A549 (cell line): ENCODE measurements at regions not wholly inside any gene's neighbourhood (a gene's known extent, or its start where the extent isn't known, plus 50 kb on each side); places are given as distances from the start of the nearest gene placed in this dataset.

Experiments used
- ATAC-seq, 2 experiments: fragments of 200-7000 bp in 1 of 2; fragments of >200 bp in 1 of 2; cut with Nextera tagmentation in 1 of 2; cut with Tn5 transposase in 1 of 2; 3 replicates each; pipeline versions ENCODE4 v1.8.0 to v1.9.1; 2018 to 2020; ENCODE audit warnings: mild to moderate bottlenecking in 1 of 2, moderate library complexity in 1 of 2
- CTCF ChIA-PET: fragments of 300-600 bp; sonication (Branson Sonifier 250); formaldehyde crosslinking; extraction: SDS; loops from one replicate; lab custom pipeline; 2021; ENCODE audit warnings: antibody characterized with exemption, inconsistent platforms; lab: Yijun Ruan, JAX
- POLR2A ChIA-PET: fragments of 350-600 bp; formaldehyde crosslinking; extraction: SDS; loops from one replicate; lab custom pipeline; 2021; ENCODE audit warnings: antibody characterized with exemption, inconsistent platforms; lab: Yijun Ruan, JAX
- DNase-seq, 2 experiments: peaks; one replicate each; pipeline versions ENCODE4 v3.0.0 to v3.0.0-alpha.2; 2011 to 2016; ENCODE audit warnings: low read depth in 1 of 2, low spot score in 1 of 2
- FAIRE-seq: peaks from 2 replicates; lab custom pipeline; 2011; peaks lifted over from hg19 to GRCh38; lab: Jason Lieb, UNC
- H3K27ac ChIP-seq, 2 experiments: fragments of >200 bp; sonication (Bioruptor Twin); formaldehyde crosslinking; 3 replicates each; pipeline ENCODE4 v1.5.1; 2016 to 2017
- H3K4me1 ChIP-seq: fragments of >200 bp; sonication (Bioruptor Twin); formaldehyde crosslinking; 3 replicates; pipeline ENCODE4 v1.6.1; 2016
- H3K4me2 ChIP-seq: fragments of >200 bp; sonication (Bioruptor Twin); formaldehyde crosslinking; 3 replicates; pipeline ENCODE4 v1.6.1; 2016
- H3K4me3 ChIP-seq: fragments of >200 bp; sonication (Bioruptor Twin); formaldehyde crosslinking; 3 replicates; pipeline ENCODE4 v1.5.1; 2016
- H3K9me3 ChIP-seq: fragments of >200 bp; sonication (Bioruptor Twin); formaldehyde crosslinking; 3 replicates; pipeline ENCODE4 v1.6.1; 2016
- CHD2 ChIP-seq: fragments of 150-350 bp; IDR thresholded peaks from 2 replicates; pipeline ENCODE4 v1.6.1; 2014; ENCODE audit warnings: low read length; ENCODE audit not compliant: partially characterized antibody
- EHMT2 ChIP-seq: fragments of 200-600 bp; sonication (generic); IDR thresholded peaks from 2 replicates; pipeline ENCODE4 v1.6.1; 2016; ENCODE audit warnings: antibody characterized with exemption, low read depth, mild to moderate bottlenecking, moderate library complexity
- FOXS1 ChIP-seq: fragments of 250-450 bp; sonication (Bioruptor Pico); IDR thresholded peaks from 2 replicates; pipeline ENCODE4 v1.5.0; 2020; ENCODE audit warnings: mild to moderate bottlenecking, moderate library complexity
- HDAC2 ChIP-seq: fragments of 200-600 bp; sonication (generic); IDR thresholded peaks from 2 replicates; pipeline ENCODE4 v1.6.1; 2016
- HOXA7 ChIP-seq: fragments of 250-450 bp; sonication (Bioruptor Pico); IDR thresholded peaks from 2 replicates; pipeline ENCODE4 v1.5.0; 2020; ENCODE audit warnings: mild to moderate bottlenecking, moderate library complexity
- JUNB ChIP-seq: fragments of >200 bp; sonication (Bioruptor Twin); formaldehyde crosslinking; IDR thresholded peaks from 2 replicates; pipeline ENCODE4 v1.6.1; 2016
- KDM1A ChIP-seq: fragments of 200-600 bp; sonication (generic); IDR thresholded peaks from 2 replicates; pipeline ENCODE4 v1.6.1; 2016; ENCODE audit warnings: low read depth, mild to moderate bottlenecking
- KDM5A ChIP-seq: fragments of 200-600 bp; sonication (generic); IDR thresholded peaks from 2 replicates; pipeline ENCODE4 v1.6.1; 2016; ENCODE audit warnings: antibody characterized with exemption, mild to moderate bottlenecking
- MAFK ChIP-seq: fragments of 450-650 bp; IDR thresholded peaks from 2 replicates; pipeline ENCODE4 v1.6.1; 2014; ENCODE audit not compliant: partially characterized antibody
- NR3C1 ChIP-seq: fragments of >200 bp; sonication (Bioruptor Twin); formaldehyde crosslinking; IDR thresholded peaks from 3 replicates; pipeline ENCODE4 v1.6.1; 2017
- SMC3 ChIP-seq: fragments of >200 bp; sonication (Bioruptor Twin); formaldehyde crosslinking; IDR thresholded peaks from 3 replicates; pipeline ENCODE4 v1.6.1; 2018; ENCODE audit warnings: inconsistent platforms
- TP53 ChIP-seq: fragments of 250-450 bp; sonication (Bioruptor Pico); IDR thresholded peaks from 2 replicates; pipeline ENCODE4 v1.5.0; 2021; ENCODE audit warnings: mild to moderate bottlenecking, moderate library complexity
- WGBS: methylation state at CpG from one replicate; pipeline ENCODE4 v1.1.6; 2017; ENCODE audit errors: missing lambda C conversion rate; 5-methylcytosine and 5-hydroxymethylcytosine counted together
- TF ChIP-seq, protein P1 (sequence below): fragments of >200 bp; sonication (Bioruptor Twin); formaldehyde crosslinking; IDR thresholded peaks from 2 replicates; pipeline ENCODE4 v1.6.1; 2016
- TF ChIP-seq, protein P2 (sequence below): fragments of >200 bp; sonication (Bioruptor Twin); formaldehyde crosslinking; IDR thresholded peaks from 3 replicates; pipeline ENCODE4 v1.5.1; 2016
- TF ChIP-seq, protein P3 (sequence below): fragments of 450-650 bp; IDR thresholded peaks from 2 replicates; pipeline ENCODE4 v1.6.1; 2014; ENCODE audit warnings: antibody characterized with exemption
- TF ChIP-seq, protein P4 (sequence below): fragments of >200 bp; sonication (Bioruptor Twin); formaldehyde crosslinking; IDR thresholded peaks from 3 replicates; pipeline ENCODE4 v1.6.1; 2016
- TF ChIP-seq, protein P5 (sequence below): fragments of 250-450 bp; sonication (Bioruptor Pico); IDR thresholded peaks from 2 replicates; pipeline ENCODE4 v1.5.0; 2020; ENCODE audit warnings: low read depth, mild to moderate bottlenecking, moderate library complexity
- TF ChIP-seq, protein P6 (sequence below): fragments of 150-350 bp; IDR thresholded peaks from 2 replicates; pipeline ENCODE4 v1.6.1; 2014; ENCODE audit warnings: low read depth, mild to moderate bottlenecking, low read length
- TF ChIP-seq, protein P7 (sequence below): IDR thresholded peaks from 2 replicates; pipeline ENCODE4 v1.6.1; 2012

DNA sequence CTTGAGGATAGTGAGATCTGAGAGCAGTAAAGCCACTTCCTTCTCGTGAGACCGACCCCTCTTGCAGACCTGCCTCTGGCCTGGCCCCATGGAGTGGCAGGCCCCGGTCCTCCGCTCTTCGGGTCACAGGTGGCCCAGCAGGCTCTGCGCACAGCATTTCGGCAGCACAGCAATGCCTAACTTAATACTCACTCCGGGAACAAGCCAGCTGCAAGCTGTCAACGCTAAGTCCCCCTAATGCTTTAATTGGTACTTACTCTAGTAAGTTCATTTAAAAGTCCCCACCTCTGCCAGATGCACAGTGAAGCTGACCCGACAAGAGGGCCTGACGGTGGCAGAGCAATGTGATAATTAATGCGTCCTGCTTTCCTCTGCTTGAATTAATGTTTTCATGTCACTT, 349.3 kb upstream of the B3GAT1 start:
- ChIA-PET CTCF (no interaction called here), POLR2A (no interaction called here)
- Histone ChIP-seq H3K27ac (no peak overlapping the region), H3K9me3 (no peaks in the 10 kb centered on the region), H3K4me3 (no peak overlapping the region), H3K4me1 (no peaks in the 10 kb centered on the region), H3K4me2 (no peak overlapping the region)
- 38% methylated on average over 6 of the region's 12 CpGs for WGBS
- TF ChIP-seq HDAC2 = no peak
- FAIRE-seq = no peak
- ATAC-seq = no peak
- no peak for DNase-seq

DNA sequence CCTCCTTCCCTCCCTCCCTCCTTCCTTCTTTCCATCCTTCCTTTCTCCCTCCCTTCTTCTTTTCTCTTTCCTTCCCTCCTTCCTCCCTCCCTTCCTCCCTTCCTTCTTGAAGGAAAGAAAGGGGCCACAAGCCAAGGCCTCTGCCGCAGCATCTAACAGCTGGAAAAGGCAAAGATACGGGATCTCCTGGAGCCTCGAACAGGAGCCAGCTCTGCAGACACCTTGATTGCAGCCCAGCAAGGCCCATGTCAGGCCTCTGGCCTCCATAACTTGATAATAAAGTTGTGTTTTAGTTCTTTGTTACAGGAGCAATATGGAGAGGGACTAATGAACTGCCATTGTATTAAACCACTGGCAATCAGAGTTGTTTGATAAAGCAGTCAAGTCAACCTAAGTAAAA, 348.9 kb upstream of the B3GAT1 start:
- Histone ChIP-seq H3K4me2 (no peak overlapping the region), H3K4me1 (no peaks in the 10 kb centered on the region), H3K27ac (no peak overlapping the region), H3K4me3 (no peak overlapping the region), H3K9me3 (no peaks in the 10 kb centered on the region)
- FAIRE-seq (no peak), DNase-seq (no peak), ATAC-seq (no peak)
- ChIA-PET CTCF (no interaction called here), POLR2A (no interaction called here)
- 63% methylated on average over 1 of the region's 3 CpGs for WGBS
- TF ChIP-seq, protein P1, sequence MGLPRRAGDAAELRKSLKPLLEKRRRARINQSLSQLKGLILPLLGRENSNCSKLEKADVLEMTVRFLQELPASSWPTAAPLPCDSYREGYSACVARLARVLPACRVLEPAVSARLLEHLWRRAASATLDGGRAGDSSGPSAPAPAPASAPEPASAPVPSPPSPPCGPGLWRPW = no peak
- TF ChIP-seq, protein P2, sequence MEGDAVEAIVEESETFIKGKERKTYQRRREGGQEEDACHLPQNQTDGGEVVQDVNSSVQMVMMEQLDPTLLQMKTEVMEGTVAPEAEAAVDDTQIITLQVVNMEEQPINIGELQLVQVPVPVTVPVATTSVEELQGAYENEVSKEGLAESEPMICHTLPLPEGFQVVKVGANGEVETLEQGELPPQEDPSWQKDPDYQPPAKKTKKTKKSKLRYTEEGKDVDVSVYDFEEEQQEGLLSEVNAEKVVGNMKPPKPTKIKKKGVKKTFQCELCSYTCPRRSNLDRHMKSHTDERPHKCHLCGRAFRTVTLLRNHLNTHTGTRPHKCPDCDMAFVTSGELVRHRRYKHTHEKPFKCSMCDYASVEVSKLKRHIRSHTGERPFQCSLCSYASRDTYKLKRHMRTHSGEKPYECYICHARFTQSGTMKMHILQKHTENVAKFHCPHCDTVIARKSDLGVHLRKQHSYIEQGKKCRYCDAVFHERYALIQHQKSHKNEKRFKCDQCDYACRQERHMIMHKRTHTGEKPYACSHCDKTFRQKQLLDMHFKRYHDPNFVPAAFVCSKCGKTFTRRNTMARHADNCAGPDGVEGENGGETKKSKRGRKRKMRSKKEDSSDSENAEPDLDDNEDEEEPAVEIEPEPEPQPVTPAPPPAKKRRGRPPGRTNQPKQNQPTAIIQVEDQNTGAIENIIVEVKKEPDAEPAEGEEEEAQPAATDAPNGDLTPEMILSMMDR = no peak
- TF ChIP-seq, protein P3, sequence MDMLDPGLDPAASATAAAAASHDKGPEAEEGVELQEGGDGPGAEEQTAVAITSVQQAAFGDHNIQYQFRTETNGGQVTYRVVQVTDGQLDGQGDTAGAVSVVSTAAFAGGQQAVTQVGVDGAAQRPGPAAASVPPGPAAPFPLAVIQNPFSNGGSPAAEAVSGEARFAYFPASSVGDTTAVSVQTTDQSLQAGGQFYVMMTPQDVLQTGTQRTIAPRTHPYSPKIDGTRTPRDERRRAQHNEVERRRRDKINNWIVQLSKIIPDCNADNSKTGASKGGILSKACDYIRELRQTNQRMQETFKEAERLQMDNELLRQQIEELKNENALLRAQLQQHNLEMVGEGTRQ = no peak
- TF ChIP-seq, protein P4, sequence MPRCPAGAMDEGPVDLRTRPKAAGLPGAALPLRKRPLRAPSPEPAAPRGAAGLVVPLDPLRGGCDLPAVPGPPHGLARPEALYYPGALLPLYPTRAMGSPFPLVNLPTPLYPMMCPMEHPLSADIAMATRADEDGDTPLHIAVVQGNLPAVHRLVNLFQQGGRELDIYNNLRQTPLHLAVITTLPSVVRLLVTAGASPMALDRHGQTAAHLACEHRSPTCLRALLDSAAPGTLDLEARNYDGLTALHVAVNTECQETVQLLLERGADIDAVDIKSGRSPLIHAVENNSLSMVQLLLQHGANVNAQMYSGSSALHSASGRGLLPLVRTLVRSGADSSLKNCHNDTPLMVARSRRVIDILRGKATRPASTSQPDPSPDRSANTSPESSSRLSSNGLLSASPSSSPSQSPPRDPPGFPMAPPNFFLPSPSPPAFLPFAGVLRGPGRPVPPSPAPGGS = no peak
- TF ChIP-seq, protein P5, sequence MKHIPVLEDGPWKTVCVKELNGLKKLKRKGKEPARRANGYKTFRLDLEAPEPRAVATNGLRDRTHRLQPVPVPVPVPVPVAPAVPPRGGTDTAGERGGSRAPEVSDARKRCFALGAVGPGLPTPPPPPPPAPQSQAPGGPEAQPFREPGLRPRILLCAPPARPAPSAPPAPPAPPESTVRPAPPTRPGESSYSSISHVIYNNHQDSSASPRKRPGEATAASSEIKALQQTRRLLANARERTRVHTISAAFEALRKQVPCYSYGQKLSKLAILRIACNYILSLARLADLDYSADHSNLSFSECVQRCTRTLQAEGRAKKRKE (CRISPR knock-in tag) = no peak
- TF ChIP-seq MAFK = no peak
- TF ChIP-seq HOXA7 (CRISPR knock-in tag) = no peak
- no peak for TF ChIP-seq EHMT2
- no peak for TF ChIP-seq KDM1A
- no peak for TF ChIP-seq FOXS1 (CRISPR knock-in tag)

DNA sequence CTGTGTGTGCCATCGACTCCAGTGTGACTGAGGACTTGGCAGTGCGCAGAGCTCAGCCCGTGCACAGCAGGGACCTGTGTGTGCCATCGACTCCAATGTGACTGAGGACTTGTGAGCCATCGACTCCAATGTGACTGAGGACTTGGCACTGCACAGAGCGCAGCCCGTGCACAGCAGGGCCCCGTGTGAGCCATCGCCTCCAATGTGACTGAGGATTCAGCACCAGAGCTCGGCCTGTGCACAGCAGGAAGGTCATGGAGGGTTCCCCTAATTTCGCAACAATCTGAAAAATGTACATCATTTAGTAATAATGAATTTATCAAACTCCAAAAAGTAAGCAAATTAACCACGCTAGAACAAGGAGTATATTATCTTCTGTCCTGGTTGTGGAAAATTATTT, 348.3 kb upstream of the B3GAT1 start:
- POLR2A ChIA-PET = no interaction called here
- TF ChIP-seq NR3C1 (no peak), TP53 (CRISPR knock-in tag) (no peak), KDM5A (no peak), JUNB (no peak), SMC3 (no peak), CHD2 (no peak)
- TF ChIP-seq, protein P6, sequence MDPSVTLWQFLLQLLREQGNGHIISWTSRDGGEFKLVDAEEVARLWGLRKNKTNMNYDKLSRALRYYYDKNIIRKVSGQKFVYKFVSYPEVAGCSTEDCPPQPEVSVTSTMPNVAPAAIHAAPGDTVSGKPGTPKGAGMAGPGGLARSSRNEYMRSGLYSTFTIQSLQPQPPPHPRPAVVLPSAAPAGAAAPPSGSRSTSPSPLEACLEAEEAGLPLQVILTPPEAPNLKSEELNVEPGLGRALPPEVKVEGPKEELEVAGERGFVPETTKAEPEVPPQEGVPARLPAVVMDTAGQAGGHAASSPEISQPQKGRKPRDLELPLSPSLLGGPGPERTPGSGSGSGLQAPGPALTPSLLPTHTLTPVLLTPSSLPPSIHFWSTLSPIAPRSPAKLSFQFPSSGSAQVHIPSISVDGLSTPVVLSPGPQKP = no peak
- TF ChIP-seq, protein P7, sequence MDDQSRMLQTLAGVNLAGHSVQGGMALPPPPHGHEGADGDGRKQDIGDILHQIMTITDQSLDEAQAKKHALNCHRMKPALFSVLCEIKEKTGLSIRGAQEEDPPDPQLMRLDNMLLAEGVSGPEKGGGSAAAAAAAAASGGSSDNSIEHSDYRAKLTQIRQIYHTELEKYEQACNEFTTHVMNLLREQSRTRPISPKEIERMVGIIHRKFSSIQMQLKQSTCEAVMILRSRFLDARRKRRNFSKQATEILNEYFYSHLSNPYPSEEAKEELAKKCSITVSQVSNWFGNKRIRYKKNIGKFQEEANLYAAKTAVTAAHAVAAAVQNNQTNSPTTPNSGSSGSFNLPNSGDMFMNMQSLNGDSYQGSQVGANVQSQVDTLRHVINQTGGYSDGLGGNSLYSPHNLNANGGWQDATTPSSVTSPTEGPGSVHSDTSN = no peak
- TF ChIP-seq, all 56 proteins: peak for 0
- Histone ChIP-seq H3K4me3 (no peak overlapping the region), H3K4me2 (no peak overlapping the region), H3K27ac (no peak overlapping the region), H3K9me3 (no peaks in the 10 kb centered on the region), H3K4me1 (no peaks in the 10 kb centered on the region)
- WGBS = 3% methylated on average over 11 of the region's 12 CpGs
- ATAC-seq = no peak
- no peak for FAIRE-seq
- CTCF ChIA-PET = no interaction called here
- no peak for DNase-seq
